H1 (cell line): ENCODE measurements at regions not wholly inside any gene's neighbourhood (a gene's known extent, or its start where the extent isn't known, plus 50 kb on each side); places are given as distances from the start of the nearest gene placed in this dataset.

ENCODE experiments used
- CHD2 ChIP-seq: IDR thresholded peaks from 2 replicates; pipeline ENCODE4 v1.6.1; 2012; ENCODE audit warnings: low read length, improper control_type of control experiment
- CREB1 ChIP-seq: IDR thresholded peaks from 2 replicates; pipeline ENCODE4 v1.6.1; 2012; ENCODE audit warnings: inconsistent platforms
- CTBP2 ChIP-seq: IDR thresholded peaks from 2 replicates; pipeline ENCODE4 v1.7.0; 2011; ENCODE audit warnings: borderline replicate concordance, mild to moderate bottlenecking, moderate library complexity, mixed read lengths, low read length; ENCODE audit not compliant: insufficient read depth, insufficient read length
- JUN ChIP-seq: IDR thresholded peaks from 2 replicates; pipeline ENCODE4 v1.6.1; 2011; ENCODE audit warnings: low read depth, mild to moderate bottlenecking, improper control_type of control experiment, low read length
- JUND ChIP-seq: IDR thresholded peaks from 2 replicates; pipeline ENCODE4 v1.6.1; 2011; ENCODE audit warnings: mild to moderate bottlenecking, improper control_type of control experiment, low read length
- KDM1A ChIP-seq: fragments of 200-600, 300-600 bp; sonication (generic); IDR thresholded peaks from 2 replicates; pipeline ENCODE4 v1.7.1; 2016; ENCODE audit warnings: mild to moderate bottlenecking, low read length, borderline replicate concordance
- NANOG ChIP-seq: IDR thresholded peaks from 2 replicates; pipeline ENCODE4 v1.6.1; 2011; ENCODE audit warnings: low read length, low read depth, mild to moderate bottlenecking, inconsistent platforms; ENCODE audit not compliant: insufficient read depth, poor library complexity, severe bottlenecking
- NRF1 ChIP-seq: IDR thresholded peaks from 2 replicates; pipeline ENCODE4 v1.6.1; 2011; ENCODE audit warnings: mild to moderate bottlenecking, low read depth, low read length, improper control_type of control experiment
- RNF2 ChIP-seq: fragments of 200-900, 300-1000 bp; sonication (generic); IDR thresholded peaks from 2 replicates; pipeline ENCODE4 v1.7.1; 2016; ENCODE audit warnings: borderline replicate concordance, low read depth, mild to moderate bottlenecking, antibody characterized with exemption, low read length; ENCODE audit not compliant: poor library complexity, severe bottlenecking; ENCODE audit errors: missing control alignments
- RXRA ChIP-seq: IDR thresholded peaks from 2 replicates; pipeline ENCODE4 v1.6.1; 2011; ENCODE audit warnings: low read depth, mild to moderate bottlenecking, low read length, moderate library complexity; ENCODE audit not compliant: insufficient read depth
- SP4 ChIP-seq: IDR thresholded peaks from 2 replicates; pipeline ENCODE4 v1.6.1; 2012; ENCODE audit warnings: low read length, inconsistent platforms
- TAF7 ChIP-seq: optimal IDR thresholded peaks from 2 replicates; pipeline ENCODE3; 2011; ENCODE audit warnings: low read depth, mild to moderate bottlenecking, inconsistent platforms, low read length, moderate library complexity, borderline replicate concordance
- TF ChIP-seq, protein P1 (sequence below): fragments of 300-600 bp; sonication (generic); IDR thresholded peaks from 2 replicates; pipeline ENCODE4 v1.7.1; 2012; ENCODE audit warnings: low read length, moderate library complexity, mild to moderate bottlenecking, inconsistent platforms; ENCODE audit not compliant: insufficient replicate concordance

GRCh38 chr2:163046615-163047014 lies 208.0 kb upstream of the KCNH7 start (continued):
- TF ChIP-seq, protein P1, sequence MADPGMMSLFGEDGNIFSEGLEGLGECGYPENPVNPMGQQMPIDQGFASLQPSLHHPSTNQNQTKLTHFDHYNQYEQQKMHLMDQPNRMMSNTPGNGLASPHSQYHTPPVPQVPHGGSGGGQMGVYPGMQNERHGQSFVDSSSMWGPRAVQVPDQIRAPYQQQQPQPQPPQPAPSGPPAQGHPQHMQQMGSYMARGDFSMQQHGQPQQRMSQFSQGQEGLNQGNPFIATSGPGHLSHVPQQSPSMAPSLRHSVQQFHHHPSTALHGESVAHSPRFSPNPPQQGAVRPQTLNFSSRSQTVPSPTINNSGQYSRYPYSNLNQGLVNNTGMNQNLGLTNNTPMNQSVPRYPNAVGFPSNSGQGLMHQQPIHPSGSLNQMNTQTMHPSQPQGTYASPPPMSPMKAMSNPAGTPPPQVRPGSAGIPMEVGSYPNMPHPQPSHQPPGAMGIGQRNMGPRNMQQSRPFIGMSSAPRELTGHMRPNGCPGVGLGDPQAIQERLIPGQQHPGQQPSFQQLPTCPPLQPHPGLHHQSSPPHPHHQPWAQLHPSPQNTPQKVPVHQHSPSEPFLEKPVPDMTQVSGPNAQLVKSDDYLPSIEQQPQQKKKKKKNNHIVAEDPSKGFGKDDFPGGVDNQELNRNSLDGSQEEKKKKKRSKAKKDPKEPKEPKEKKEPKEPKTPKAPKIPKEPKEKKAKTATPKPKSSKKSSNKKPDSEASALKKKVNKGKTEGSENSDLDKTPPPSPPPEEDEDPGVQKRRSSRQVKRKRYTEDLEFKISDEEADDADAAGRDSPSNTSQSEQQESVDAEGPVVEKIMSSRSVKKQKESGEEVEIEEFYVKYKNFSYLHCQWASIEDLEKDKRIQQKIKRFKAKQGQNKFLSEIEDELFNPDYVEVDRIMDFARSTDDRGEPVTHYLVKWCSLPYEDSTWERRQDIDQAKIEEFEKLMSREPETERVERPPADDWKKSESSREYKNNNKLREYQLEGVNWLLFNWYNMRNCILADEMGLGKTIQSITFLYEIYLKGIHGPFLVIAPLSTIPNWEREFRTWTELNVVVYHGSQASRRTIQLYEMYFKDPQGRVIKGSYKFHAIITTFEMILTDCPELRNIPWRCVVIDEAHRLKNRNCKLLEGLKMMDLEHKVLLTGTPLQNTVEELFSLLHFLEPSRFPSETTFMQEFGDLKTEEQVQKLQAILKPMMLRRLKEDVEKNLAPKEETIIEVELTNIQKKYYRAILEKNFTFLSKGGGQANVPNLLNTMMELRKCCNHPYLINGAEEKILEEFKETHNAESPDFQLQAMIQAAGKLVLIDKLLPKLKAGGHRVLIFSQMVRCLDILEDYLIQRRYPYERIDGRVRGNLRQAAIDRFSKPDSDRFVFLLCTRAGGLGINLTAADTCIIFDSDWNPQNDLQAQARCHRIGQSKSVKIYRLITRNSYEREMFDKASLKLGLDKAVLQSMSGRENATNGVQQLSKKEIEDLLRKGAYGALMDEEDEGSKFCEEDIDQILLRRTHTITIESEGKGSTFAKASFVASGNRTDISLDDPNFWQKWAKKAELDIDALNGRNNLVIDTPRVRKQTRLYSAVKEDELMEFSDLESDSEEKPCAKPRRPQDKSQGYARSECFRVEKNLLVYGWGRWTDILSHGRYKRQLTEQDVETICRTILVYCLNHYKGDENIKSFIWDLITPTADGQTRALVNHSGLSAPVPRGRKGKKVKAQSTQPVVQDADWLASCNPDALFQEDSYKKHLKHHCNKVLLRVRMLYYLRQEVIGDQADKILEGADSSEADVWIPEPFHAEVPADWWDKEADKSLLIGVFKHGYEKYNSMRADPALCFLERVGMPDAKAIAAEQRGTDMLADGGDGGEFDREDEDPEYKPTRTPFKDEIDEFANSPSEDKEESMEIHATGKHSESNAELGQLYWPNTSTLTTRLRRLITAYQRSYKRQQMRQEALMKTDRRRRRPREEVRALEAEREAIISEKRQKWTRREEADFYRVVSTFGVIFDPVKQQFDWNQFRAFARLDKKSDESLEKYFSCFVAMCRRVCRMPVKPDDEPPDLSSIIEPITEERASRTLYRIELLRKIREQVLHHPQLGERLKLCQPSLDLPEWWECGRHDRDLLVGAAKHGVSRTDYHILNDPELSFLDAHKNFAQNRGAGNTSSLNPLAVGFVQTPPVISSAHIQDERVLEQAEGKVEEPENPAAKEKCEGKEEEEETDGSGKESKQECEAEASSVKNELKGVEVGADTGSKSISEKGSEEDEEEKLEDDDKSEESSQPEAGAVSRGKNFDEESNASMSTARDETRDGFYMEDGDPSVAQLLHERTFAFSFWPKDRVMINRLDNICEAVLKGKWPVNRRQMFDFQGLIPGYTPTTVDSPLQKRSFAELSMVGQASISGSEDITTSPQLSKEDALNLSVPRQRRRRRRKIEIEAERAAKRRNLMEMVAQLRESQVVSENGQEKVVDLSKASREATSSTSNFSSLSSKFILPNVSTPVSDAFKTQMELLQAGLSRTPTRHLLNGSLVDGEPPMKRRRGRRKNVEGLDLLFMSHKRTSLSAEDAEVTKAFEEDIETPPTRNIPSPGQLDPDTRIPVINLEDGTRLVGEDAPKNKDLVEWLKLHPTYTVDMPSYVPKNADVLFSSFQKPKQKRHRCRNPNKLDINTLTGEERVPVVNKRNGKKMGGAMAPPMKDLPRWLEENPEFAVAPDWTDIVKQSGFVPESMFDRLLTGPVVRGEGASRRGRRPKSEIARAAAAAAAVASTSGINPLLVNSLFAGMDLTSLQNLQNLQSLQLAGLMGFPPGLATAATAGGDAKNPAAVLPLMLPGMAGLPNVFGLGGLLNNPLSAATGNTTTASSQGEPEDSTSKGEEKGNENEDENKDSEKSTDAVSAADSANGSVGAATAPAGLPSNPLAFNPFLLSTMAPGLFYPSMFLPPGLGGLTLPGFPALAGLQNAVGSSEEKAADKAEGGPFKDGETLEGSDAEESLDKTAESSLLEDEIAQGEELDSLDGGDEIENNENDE: no peak
- TF ChIP-seq SP4: no peak
- no peak for TF ChIP-seq JUND
- TF ChIP-seq NRF1: no peak
- TF ChIP-seq RXRA: no peak
- TF ChIP-seq KDM1A: no peak
- TF ChIP-seq NANOG: no peak
- no peak for TF ChIP-seq CHD2
- no peak for TF ChIP-seq JUN
- no peak for TF ChIP-seq RNF2
- TF ChIP-seq CREB1: no peak
- no peak for TF ChIP-seq CTBP2
- TF ChIP-seq TAF7: no peak
